Ectodermal cell (in vitro differentiated cells): ENCODE measurements at regions not wholly inside any gene's neighbourhood (a gene's known extent, or its start where the extent isn't known, plus 50 kb on each side); places are given as distances from the start of the nearest gene placed in this dataset.

Experiments used
- H3K27ac ChIP-seq: 2 replicates; pipeline ENCODE4 v1.7.0; 2013; ENCODE audit warnings: mild to moderate bottlenecking, low read depth, low read length; ENCODE audit not compliant: insufficient read depth, poor library complexity, severe bottlenecking
- H3K27me3 ChIP-seq: 2 replicates; pipeline ENCODE4 v1.7.0; 2013; ENCODE audit warnings: mild to moderate bottlenecking, low read length; ENCODE audit not compliant: insufficient read depth, control insufficient read depth, poor library complexity, severe bottlenecking
- H3K36me3 ChIP-seq: one replicate; pipeline ENCODE4 v1.7.0; 2013; ENCODE audit warnings: low read length; ENCODE audit not compliant: control insufficient read depth, insufficient read depth
- H3K4me1 ChIP-seq: one replicate; pipeline ENCODE4 v1.7.0; 2013; ENCODE audit warnings: low read length; ENCODE audit not compliant: control insufficient read depth, insufficient read depth
- H3K4me3 ChIP-seq: 2 replicates; pipeline ENCODE4 v1.7.0; 2013; ENCODE audit warnings: low read depth, low read length, control low read depth; ENCODE audit not compliant: insufficient read depth
- H3K9me3 ChIP-seq: 2 replicates; pipeline ENCODE4 v1.7.0; 2013; ENCODE audit warnings: mild to moderate bottlenecking, low read length, moderate library complexity; ENCODE audit not compliant: control insufficient read depth
- WGBS, 2 experiments: methylation state at CpG; one replicate each; pipeline ENCODE4 v1.1.7; 2013; ENCODE audit warnings: missing lambda C conversion rate in 2 of 2; 5-methylcytosine and 5-hydroxymethylcytosine counted together

- WGBS, 2 experiments = 93 to 96% methylated on average over 3 of the region's 3 CpGs
- H3K27ac ChIP-seq = no peak overlapping the region
- H3K9me3 ChIP-seq = no peaks in the 10 kb centered on the region
- no peaks in the 10 kb centered on the region for H3K4me1 ChIP-seq
- no peak overlapping the region for H3K4me3 ChIP-seq
- no peaks in the 10 kb centered on the region for H3K36me3 ChIP-seq
- H3K27me3 ChIP-seq = no peaks in the 10 kb centered on the region
Observed at GRCh38 chr2:62431512-62431911, 74.5 kb downstream of the TMEM17 start.

GRCh38 chr2:62430146-62430545, 75.8 kb downstream of the TMEM17 start:
- H3K4me1 ChIP-seq = no peaks in the 10 kb centered on the region
- H3K9me3 ChIP-seq = no peaks in the 10 kb centered on the region
- H3K4me3 ChIP-seq = no peak overlapping the region
- no peaks in the 10 kb centered on the region for H3K27me3 ChIP-seq
- H3K36me3 ChIP-seq = no peaks in the 10 kb centered on the region
- no peak overlapping the region for H3K27ac ChIP-seq

- 94 to 95% methylated on average over 9 of the region's 9 CpGs for WGBS, 2 experiments
- Histone ChIP-seq H3K27me3 (no peaks in the 10 kb centered on the region), H3K4me3 (no peak overlapping the region), H3K27ac (no peak overlapping the region), H3K4me1 (no peaks in the 10 kb centered on the region), H3K9me3 (no peaks in the 10 kb centered on the region), H3K36me3 (no peaks in the 10 kb centered on the region)
Observed at GRCh38 chr2:62427146-62427545, 78.8 kb downstream of the TMEM17 start.

GRCh38 chr2:62426154-62426912, 79.7 kb downstream of the TMEM17 start:
- no peak overlapping the region for H3K4me3 ChIP-seq
- WGBS, 2 experiments = 94 to 96% methylated on average over 17 of the region's 17 CpGs
- no peaks in the 10 kb centered on the region for H3K9me3 ChIP-seq
- H3K27me3 ChIP-seq = no peaks in the 10 kb centered on the region
- no peak overlapping the region for H3K27ac ChIP-seq
- H3K36me3 ChIP-seq = no peaks in the 10 kb centered on the region
- H3K4me1 ChIP-seq = no peaks in the 10 kb centered on the region

- no peak overlapping the region for H3K4me3 ChIP-seq
- H3K9me3 ChIP-seq = no peaks in the 10 kb centered on the region
- H3K27me3 ChIP-seq = no peaks in the 10 kb centered on the region
- WGBS, 2 experiments = 93 to 96% methylated on average over 5 of the region's 5 CpGs
- H3K36me3 ChIP-seq = no peaks in the 10 kb centered on the region
- H3K4me1 ChIP-seq = no peaks in the 10 kb centered on the region
- no peak overlapping the region for H3K27ac ChIP-seq
Observed at GRCh38 chr2:62425684-62426083, 80.3 kb downstream of the TMEM17 start.

- Histone ChIP-seq H3K27ac (no peak overlapping the region), H3K9me3 (no peaks in the 10 kb centered on the region), H3K4me3 (no peak overlapping the region), H3K4me1 (no peaks in the 10 kb centered on the region), H3K27me3 (no peaks in the 10 kb centered on the region), H3K36me3 (no peaks in the 10 kb centered on the region)
- WGBS, 2 experiments = 91 to 94% methylated on average over 6 of the region's 6 CpGs
Observed at GRCh38 chr2:62424899-62425298, 81.1 kb downstream of the TMEM17 start.

GRCh38 chr2:62423883-62424458, 82.0 kb downstream of the TMEM17 start:
- WGBS, 2 experiments = 91 to 93% methylated on average over 3 of the region's 3 CpGs

GRCh38 chr2:62423235-62423634, 82.8 kb downstream of the TMEM17 start:
- H3K4me1 ChIP-seq = no peaks in the 10 kb centered on the region
- no peaks in the 10 kb centered on the region for H3K9me3 ChIP-seq
- 81 to 85% methylated on average over 6 of the region's 6 CpGs for WGBS, 2 experiments
- no peak overlapping the region for H3K4me3 ChIP-seq
- no peaks in the 10 kb centered on the region for H3K27me3 ChIP-seq
- no peak overlapping the region for H3K27ac ChIP-seq
- H3K36me3 ChIP-seq = no peaks in the 10 kb centered on the region

More at GRCh38 chr2:62423883-62424458, 82.0 kb downstream of the TMEM17 start:
- no peak overlapping the region for H3K4me3 ChIP-seq
- H3K4me1 ChIP-seq = no peaks in the 10 kb centered on the region
- no peaks in the 10 kb centered on the region for H3K9me3 ChIP-seq
- H3K27me3 ChIP-seq = no peaks in the 10 kb centered on the region
- H3K27ac ChIP-seq = no peak overlapping the region
- no peaks in the 10 kb centered on the region for H3K36me3 ChIP-seq

- no peak overlapping the region for H3K27ac ChIP-seq
- peaks cover 13% of the 10 kb centered on the region for H3K4me1 ChIP-seq
- no peak overlapping the region for H3K4me3 ChIP-seq
- 100% methylated on average over 1 of the region's 2 CpGs for WGBS, 2 experiments
- no peaks in the 10 kb centered on the region for H3K27me3 ChIP-seq
- H3K36me3 ChIP-seq = no peaks in the 10 kb centered on the region
- H3K9me3 ChIP-seq = no peaks in the 10 kb centered on the region
Observed at GRCh38 chr2:62415518-62415917, 90.5 kb downstream of the TMEM17 start.

GRCh38 chr2:62415019-62415431, 91.0 kb downstream of the TMEM17 start:
- 94 to 95% methylated on average over 4 of the region's 4 CpGs for WGBS, 2 experiments
- H3K4me1 ChIP-seq = peaks cover 17% of the 10 kb centered on the region

More at GRCh38 chr2:62415019-62415431, 91.0 kb downstream of the TMEM17 start:
- H3K9me3 ChIP-seq = no peaks in the 10 kb centered on the region
- H3K27me3 ChIP-seq = no peaks in the 10 kb centered on the region
- H3K4me3 ChIP-seq = no peak overlapping the region
- no peak overlapping the region for H3K27ac ChIP-seq
- H3K36me3 ChIP-seq = no peaks in the 10 kb centered on the region
